ENCODE measurements at regions not wholly inside any gene's neighbourhood (a gene's known extent, or its start where the extent isn't known, plus 50 kb on each side); places are given as distances from the start of the nearest gene placed in this dataset.

DNA sequence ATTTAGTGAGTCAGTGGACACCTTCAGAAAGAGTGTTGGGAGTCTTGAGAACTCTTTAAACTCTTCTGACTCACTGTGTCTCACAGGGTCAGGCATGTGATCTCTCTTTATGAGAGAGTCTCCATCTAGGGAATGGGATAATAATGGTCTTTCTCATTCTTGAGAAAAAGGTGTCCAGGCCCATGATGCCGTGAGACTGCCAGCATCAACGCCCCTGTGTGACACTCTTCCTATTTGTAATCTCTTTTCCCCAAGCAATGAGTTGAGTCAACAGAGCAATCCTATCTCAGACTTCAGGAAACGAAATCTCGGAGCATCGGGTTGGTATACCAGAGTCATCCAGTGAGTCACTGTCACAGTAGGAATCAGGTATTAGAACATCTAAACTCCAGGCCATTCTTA lies 82.3 kb upstream of the BMP2 start:
- H3K27me3 ChIP-seq: no peaks in the 10 kb centered on the region
- no peak for DNase-seq (ENCODE audit: low spot score in 2 of 2)
- H3K27ac ChIP-seq: no peak overlapping the region
- no peaks in the 10 kb centered on the region for H3K4me1 ChIP-seq
- 91 to 94% methylated on average over 5 of the region's 5 CpGs for WGBS, 2 donors
- TF ChIP-seq EP300 (IDR thresholded peaks at IDR 0.05) (no peak), POLR2A (IDR thresholded peaks at IDR 0.05) (no peak)
- TF ChIP-seq, protein P1, sequence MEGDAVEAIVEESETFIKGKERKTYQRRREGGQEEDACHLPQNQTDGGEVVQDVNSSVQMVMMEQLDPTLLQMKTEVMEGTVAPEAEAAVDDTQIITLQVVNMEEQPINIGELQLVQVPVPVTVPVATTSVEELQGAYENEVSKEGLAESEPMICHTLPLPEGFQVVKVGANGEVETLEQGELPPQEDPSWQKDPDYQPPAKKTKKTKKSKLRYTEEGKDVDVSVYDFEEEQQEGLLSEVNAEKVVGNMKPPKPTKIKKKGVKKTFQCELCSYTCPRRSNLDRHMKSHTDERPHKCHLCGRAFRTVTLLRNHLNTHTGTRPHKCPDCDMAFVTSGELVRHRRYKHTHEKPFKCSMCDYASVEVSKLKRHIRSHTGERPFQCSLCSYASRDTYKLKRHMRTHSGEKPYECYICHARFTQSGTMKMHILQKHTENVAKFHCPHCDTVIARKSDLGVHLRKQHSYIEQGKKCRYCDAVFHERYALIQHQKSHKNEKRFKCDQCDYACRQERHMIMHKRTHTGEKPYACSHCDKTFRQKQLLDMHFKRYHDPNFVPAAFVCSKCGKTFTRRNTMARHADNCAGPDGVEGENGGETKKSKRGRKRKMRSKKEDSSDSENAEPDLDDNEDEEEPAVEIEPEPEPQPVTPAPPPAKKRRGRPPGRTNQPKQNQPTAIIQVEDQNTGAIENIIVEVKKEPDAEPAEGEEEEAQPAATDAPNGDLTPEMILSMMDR (IDR thresholded peaks at IDR 0.05): no peak
- H3K36me3 ChIP-seq: no peaks in the 10 kb centered on the region
- no peaks in the 10 kb centered on the region for H3K9me3 ChIP-seq
- H3K4me3 ChIP-seq: no peak overlapping the region

DNA sequence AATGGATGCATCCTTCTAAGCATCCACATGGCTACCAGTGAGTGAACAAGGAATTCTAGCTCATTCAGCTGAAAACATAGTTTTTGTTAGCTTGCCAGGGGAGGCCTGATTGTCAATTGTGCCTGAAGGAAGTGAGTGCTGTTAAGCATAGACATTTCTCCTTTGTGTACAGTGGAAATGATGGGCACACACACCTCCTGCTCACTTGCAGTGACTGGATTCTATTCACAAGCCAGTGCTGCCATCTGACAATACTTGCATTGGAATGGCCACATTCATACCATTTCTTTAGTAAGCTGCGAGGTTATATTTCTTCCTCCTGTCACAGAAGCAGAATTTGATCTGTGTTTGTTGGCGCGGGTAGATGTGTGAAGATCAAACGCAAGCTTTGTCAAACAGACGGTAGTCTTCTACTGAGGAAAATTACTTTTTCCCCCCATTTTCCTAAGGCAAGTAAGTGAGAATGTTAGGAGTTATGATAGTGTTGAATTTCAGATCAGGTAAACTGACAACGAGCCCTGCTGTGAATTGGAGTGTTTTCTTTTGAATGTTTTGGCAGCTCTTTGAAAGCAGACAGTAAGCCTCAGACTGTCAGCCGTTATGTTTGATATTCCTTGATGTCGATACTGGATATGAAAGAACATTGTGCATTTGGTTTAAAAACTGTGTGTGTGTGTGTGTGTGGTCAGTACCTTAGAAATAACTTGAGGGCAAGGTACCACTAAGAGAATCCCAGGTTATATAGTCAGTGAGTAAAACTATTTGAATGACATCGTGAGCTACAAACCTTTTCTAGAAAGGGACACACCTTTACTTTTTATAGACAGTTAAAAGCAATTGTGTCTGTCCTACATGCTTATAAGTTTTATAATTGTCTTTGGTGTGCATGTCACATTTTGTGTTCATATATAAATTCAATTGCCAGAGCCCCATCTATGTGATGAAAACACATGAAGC lies 84.2 kb upstream of the BMP2 start:
- Histone ChIP-seq H3K4me1 (no peaks in the 10 kb centered on the region), H3K9me3 (no peaks in the 10 kb centered on the region), H3K27me3 (no peaks in the 10 kb centered on the region), H3K4me3 (no peak overlapping the region), H3K36me3 (no peaks in the 10 kb centered on the region), H3K27ac (no peak overlapping the region)
- TF ChIP-seq, protein P1 (IDR thresholded peaks at IDR 0.05): no peak
- TF ChIP-seq POLR2A (IDR thresholded peaks at IDR 0.05) (no peak), EP300 (IDR thresholded peaks at IDR 0.05) (no peak)
- no peak for DNase-seq (ENCODE audit: low spot score in 2 of 2)
- WGBS, 2 donors: 77 to 78% methylated on average over 9 of the region's 9 CpGs

DNA sequence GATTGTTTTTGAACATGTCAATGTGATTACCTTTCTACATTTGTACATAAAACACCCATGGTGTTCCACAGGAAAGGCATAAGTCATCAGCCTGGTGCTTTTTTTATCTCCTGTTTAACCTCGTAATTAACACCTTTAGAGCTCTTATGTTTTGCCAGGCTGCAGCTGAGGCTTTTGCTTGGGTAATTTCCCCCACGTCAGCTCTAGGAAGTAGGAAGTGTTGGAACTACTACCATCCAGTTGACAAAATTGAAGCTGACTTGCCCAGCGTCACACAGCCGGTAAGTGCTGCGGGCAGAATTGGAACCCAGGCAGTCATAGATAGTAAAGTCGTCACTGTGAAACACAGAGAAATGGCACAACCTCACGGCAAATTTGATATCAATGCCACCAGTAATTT lies 86.6 kb upstream of the BMP2 start:
- Histone ChIP-seq H3K27me3 (no peaks in the 10 kb centered on the region), H3K4me1 (no peaks in the 10 kb centered on the region), H3K4me3 (no peak overlapping the region), H3K27ac (no peak overlapping the region), H3K36me3 (no peaks in the 10 kb centered on the region), H3K9me3 (no peaks in the 10 kb centered on the region)
- WGBS, 2 donors: 84 to 92% methylated on average over 7 of the region's 7 CpGs
- no peak for DNase-seq (ENCODE audit: low spot score in 2 of 2)
- TF ChIP-seq EP300 (IDR thresholded peaks at IDR 0.05) (no peak), POLR2A (IDR thresholded peaks at IDR 0.05) (no peak)
- TF ChIP-seq, protein P1 (IDR thresholded peaks at IDR 0.05): no peak

DNA sequence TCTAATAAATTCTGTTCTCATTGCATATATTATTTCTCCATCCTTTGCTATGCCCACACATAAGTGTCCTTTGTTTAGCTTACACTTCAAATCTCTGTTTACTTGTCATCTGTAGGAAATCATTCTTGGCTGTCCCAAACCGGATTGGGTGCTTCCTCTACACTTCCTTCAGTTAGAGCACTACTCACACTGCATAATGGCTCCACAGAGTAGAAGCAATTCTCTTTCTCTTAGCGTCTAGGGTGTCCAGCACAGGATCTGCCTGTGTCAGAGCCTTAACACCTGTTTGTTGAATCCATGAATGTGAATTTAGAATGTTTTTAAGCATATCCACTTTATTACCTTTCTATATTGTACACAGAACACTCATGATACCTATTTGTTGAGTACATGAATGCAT lies 87.0 kb upstream of the BMP2 start:
- Histone ChIP-seq H3K4me3 (no peak overlapping the region), H3K27ac (no peak overlapping the region), H3K36me3 (no peaks in the 10 kb centered on the region), H3K27me3 (no peaks in the 10 kb centered on the region), H3K4me1 (no peaks in the 10 kb centered on the region), H3K9me3 (no peaks in the 10 kb centered on the region)
- DNase-seq (ENCODE audit: low spot score in 2 of 2): no peak
- TF ChIP-seq, protein P1 (IDR thresholded peaks at IDR 0.05): no peak
- TF ChIP-seq EP300 (IDR thresholded peaks at IDR 0.05) (no peak), POLR2A (IDR thresholded peaks at IDR 0.05) (no peak)
- 29 to 34% methylated on average over 2 of the region's 2 CpGs for WGBS, 2 donors

GRCh38 chr20:6679086-6679485 lies 88.4 kb upstream of the BMP2 start:
- Histone ChIP-seq H3K36me3 (no peaks in the 10 kb centered on the region), H3K27ac (no peak overlapping the region), H3K9me3 (no peaks in the 10 kb centered on the region), H3K4me1 (no peaks in the 10 kb centered on the region), H3K27me3 (no peaks in the 10 kb centered on the region), H3K4me3 (no peak overlapping the region)
- TF ChIP-seq POLR2A (IDR thresholded peaks at IDR 0.05) (no peak), EP300 (IDR thresholded peaks at IDR 0.05) (no peak)
- TF ChIP-seq, protein P1 (IDR thresholded peaks at IDR 0.05): no peak
- 65 to 71% methylated on average over 2 of the region's 2 CpGs for WGBS, 2 donors
- DNase-seq (ENCODE audit: low spot score in 2 of 2): no peak
